Panc1 (cell line): ENCODE measurements at regions not wholly inside any gene's neighbourhood (a gene's known extent, or its start where the extent isn't known, plus 50 kb on each side); places are given as distances from the start of the nearest gene placed in this dataset.

Source experiments
- ATAC-seq: fragments of 200-7000 bp; cut with Tn5 transposase; 2 replicates; pipeline ENCODE4 v1.9.1; 2020; ENCODE audit warnings: mild to moderate bottlenecking, moderate library complexity
- BruUV-seq: library from RNA; stranded (reverse); fragments of 400-500 nt; replicated peaks from 2 replicates; lab custom pipeline; 2021; lab: Mats Ljungman, UMichigan
- CTCF ChIA-PET: fragments of 300-600 bp; sonication (Branson Sonifier 250); formaldehyde crosslinking; loops from one replicate; lab custom pipeline; 2022; ENCODE audit warnings: antibody characterized with exemption; lab: Charles Lee
- POLR2A ChIA-PET: fragments of 300-600 bp; sonication (Branson Sonifier 250); formaldehyde crosslinking; loops from one replicate; lab custom pipeline; 2022; ENCODE audit warnings: antibody characterized with exemption; lab: Charles Lee
- DNase-seq: peaks from one replicate; pipeline ENCODE4 v3.0.0-alpha.2; 2010; ENCODE audit warnings: low read depth, low spot score
- H3K27ac ChIP-seq: 2 replicates; pipeline ENCODE4 v1.5.1; 2011; ENCODE audit warnings: mild to moderate bottlenecking, low read length, inconsistent platforms
- H3K27me3 ChIP-seq: fragments of 200-500 bp; sonication (Bioruptor generic); 2 replicates; pipeline ENCODE4 v1.6.0; 2014; ENCODE audit warnings: low read length, inconsistent platforms; ENCODE audit not compliant: control insufficient read depth, insufficient read depth
- H3K36me3 ChIP-seq: fragments of 200-500 bp; sonication (Bioruptor generic); 2 replicates; pipeline ENCODE4 v1.5.1; 2014; ENCODE audit warnings: inconsistent platforms, mild to moderate bottlenecking, low read length, moderate library complexity; ENCODE audit not compliant: control insufficient read depth, insufficient read depth
- H3K4me1 ChIP-seq: 2 replicates; pipeline ENCODE4 v1.5.1; 2011; ENCODE audit warnings: inconsistent platforms, mild to moderate bottlenecking, low read length, moderate library complexity; ENCODE audit not compliant: control insufficient read depth, insufficient read depth
- H3K4me3 ChIP-seq, 2 experiments: 2 replicates each; pipeline ENCODE4 v1.5.1; 2011 to 2012; ENCODE audit warnings: low read depth in 2 of 2, low read length in 2 of 2, mild to moderate bottlenecking in 2 of 2, inconsistent platforms in 1 of 2, moderate library complexity in 1 of 2
- H3K9me3 ChIP-seq: fragments of 200-500 bp; sonication (Bioruptor generic); 2 replicates; pipeline ENCODE4 v1.5.1; 2014; ENCODE audit warnings: low read depth, mild to moderate bottlenecking, inconsistent platforms, low read length, moderate library complexity; ENCODE audit not compliant: control insufficient read depth, insufficient read depth
- POLR2AphosphoS5 ChIP-seq: IDR thresholded peaks from 2 replicates; pipeline ENCODE4 v1.6.1; 2012; ENCODE audit warnings: mild to moderate bottlenecking, low read depth, low read length, moderate library complexity
- SIN3A ChIP-seq: IDR thresholded peaks from 2 replicates; pipeline ENCODE4 v1.6.1; 2012; ENCODE audit warnings: low read depth, mild to moderate bottlenecking, low read length, moderate library complexity, borderline replicate concordance; ENCODE audit not compliant: insufficient read depth
- TCF7L2 ChIP-seq: IDR thresholded peaks from 2 replicates; pipeline ENCODE4 v1.6.1; 2011; ENCODE audit warnings: mild to moderate bottlenecking, low read depth, low read length, inconsistent platforms
- in situ Hi-C: cut with HindIII; loops from 2 replicates; pipeline ENCODE4 v1.10.0; 2016; ENCODE audit warnings: low sequenced_read_pairs, low pct_unique_long_range_greater_than_20kb
- intact Hi-C: fragments of 100-400 bp; cut with micrococcal nuclease; formaldehyde crosslinking; loops from one replicate; pipeline ENCODE4 v1.10.0; 2022; ENCODE audit not compliant: unreplicated experiment
- TF ChIP-seq, protein P1 (sequence below): fragments of 450-650 bp; IDR thresholded peaks from 2 replicates; pipeline ENCODE4 v1.5.1; 2017; ENCODE audit warnings: mild to moderate bottlenecking
- TF ChIP-seq, protein P2 (sequence below), 2 experiments: IDR thresholded peaks; 2 replicates each; pipeline ENCODE4 v1.6.1; 2011 to 2012; ENCODE audit warnings: low read depth in 2 of 2, control low read depth in 1 of 2, low read length in 1 of 2, mild to moderate bottlenecking in 1 of 2, moderate library complexity in 1 of 2; ENCODE audit not compliant: insufficient read depth in 1 of 2

- H3K27ac ChIP-seq, result no peak overlapping the region
- in situ Hi-C loops (no loop called here), intact Hi-C loops (loop anchor here (10.0 kb wide), 1 partner anchor 286 kb away; no protein-coding TSS in a partner anchor)
- CTCF ChIA-PET, result no interaction called here
- H3K9me3 ChIP-seq, result no peaks in the 10 kb centered on the region
- H3K4me3 ChIP-seq, result no peak overlapping the region
- H3K36me3 ChIP-seq, result no peaks in the 10 kb centered on the region
- no peaks in the 10 kb centered on the region for H3K4me1 ChIP-seq
- BruUV-seq, result no TSS peak
- no peaks in the 10 kb centered on the region for H3K27me3 ChIP-seq
- no peak for TF ChIP-seq TCF7L2
- DNase-seq (no peak), ATAC-seq (no peak)
- POLR2A ChIA-PET, result no interaction called here
These were observed 101.4 kb upstream of the SOX2 start for GRCh38 chr3:181610083-181610972.

DNA sequence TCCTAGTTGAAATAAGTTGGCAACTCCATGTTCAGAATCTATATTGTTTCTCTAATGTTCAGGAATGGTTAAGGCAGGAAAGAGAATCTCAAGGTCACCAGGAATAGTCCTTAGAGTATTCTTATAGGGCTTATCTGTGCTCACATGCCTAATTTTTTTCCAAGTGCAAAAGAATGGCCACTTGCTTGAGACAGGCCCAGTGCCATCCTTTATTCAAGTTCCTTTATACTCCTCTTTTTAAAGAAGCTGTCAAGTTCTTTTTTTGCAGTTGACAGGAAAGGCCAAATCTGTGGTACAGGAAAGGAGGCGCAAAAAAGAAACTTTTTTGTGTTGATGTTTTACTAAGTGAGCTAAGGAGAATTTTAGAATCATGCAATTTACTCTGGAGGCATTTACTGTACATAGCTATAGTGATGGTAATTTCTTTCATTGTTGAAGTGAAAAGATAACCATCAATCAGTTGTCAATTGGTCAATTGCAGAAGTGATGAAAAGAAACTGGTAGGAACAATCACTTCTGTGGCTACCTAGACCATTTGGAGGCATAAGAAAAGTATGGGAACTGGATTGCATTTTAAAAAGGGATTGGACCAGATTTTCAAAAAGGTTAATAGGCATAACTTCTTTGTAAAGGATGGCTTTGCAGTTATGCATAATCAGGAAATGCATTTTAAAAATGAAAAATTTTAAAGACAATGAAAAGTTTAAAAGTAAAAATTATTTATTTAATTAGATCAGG is 102.5 kb upstream of the SOX2 start:
- ATAC-seq (no peak), DNase-seq (no peak)
- Histone ChIP-seq H3K4me3 (no peak overlapping the region), H3K36me3 (no peaks in the 10 kb centered on the region), H3K9me3 (no peaks in the 10 kb centered on the region), H3K4me1 (no peaks in the 10 kb centered on the region), H3K27me3 (no peaks in the 10 kb centered on the region), H3K27ac (no peak overlapping the region)
- intact Hi-C loops, result no loop called here
- ChIA-PET CTCF (interaction anchor here (0.7 kb wide), 1 partner anchor 10 kb away, joined by 4 read pairs; no protein-coding TSS in a partner anchor), POLR2A (no interaction called here)
- in situ Hi-C loops, result no loop called here
- TF ChIP-seq, protein P1, sequence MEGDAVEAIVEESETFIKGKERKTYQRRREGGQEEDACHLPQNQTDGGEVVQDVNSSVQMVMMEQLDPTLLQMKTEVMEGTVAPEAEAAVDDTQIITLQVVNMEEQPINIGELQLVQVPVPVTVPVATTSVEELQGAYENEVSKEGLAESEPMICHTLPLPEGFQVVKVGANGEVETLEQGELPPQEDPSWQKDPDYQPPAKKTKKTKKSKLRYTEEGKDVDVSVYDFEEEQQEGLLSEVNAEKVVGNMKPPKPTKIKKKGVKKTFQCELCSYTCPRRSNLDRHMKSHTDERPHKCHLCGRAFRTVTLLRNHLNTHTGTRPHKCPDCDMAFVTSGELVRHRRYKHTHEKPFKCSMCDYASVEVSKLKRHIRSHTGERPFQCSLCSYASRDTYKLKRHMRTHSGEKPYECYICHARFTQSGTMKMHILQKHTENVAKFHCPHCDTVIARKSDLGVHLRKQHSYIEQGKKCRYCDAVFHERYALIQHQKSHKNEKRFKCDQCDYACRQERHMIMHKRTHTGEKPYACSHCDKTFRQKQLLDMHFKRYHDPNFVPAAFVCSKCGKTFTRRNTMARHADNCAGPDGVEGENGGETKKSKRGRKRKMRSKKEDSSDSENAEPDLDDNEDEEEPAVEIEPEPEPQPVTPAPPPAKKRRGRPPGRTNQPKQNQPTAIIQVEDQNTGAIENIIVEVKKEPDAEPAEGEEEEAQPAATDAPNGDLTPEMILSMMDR, result no peak
- TF ChIP-seq TCF7L2 (no peak), SIN3A (no peak), POLR2AphosphoS5 (no peak)
- TF ChIP-seq, protein P2, sequence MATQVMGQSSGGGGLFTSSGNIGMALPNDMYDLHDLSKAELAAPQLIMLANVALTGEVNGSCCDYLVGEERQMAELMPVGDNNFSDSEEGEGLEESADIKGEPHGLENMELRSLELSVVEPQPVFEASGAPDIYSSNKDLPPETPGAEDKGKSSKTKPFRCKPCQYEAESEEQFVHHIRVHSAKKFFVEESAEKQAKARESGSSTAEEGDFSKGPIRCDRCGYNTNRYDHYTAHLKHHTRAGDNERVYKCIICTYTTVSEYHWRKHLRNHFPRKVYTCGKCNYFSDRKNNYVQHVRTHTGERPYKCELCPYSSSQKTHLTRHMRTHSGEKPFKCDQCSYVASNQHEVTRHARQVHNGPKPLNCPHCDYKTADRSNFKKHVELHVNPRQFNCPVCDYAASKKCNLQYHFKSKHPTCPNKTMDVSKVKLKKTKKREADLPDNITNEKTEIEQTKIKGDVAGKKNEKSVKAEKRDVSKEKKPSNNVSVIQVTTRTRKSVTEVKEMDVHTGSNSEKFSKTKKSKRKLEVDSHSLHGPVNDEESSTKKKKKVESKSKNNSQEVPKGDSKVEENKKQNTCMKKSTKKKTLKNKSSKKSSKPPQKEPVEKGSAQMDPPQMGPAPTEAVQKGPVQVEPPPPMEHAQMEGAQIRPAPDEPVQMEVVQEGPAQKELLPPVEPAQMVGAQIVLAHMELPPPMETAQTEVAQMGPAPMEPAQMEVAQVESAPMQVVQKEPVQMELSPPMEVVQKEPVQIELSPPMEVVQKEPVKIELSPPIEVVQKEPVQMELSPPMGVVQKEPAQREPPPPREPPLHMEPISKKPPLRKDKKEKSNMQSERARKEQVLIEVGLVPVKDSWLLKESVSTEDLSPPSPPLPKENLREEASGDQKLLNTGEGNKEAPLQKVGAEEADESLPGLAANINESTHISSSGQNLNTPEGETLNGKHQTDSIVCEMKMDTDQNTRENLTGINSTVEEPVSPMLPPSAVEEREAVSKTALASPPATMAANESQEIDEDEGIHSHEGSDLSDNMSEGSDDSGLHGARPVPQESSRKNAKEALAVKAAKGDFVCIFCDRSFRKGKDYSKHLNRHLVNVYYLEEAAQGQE (IDR thresholded peaks at IDR 0.05; ENCODE audit: insufficient read depth in 1 of 2, low read depth in 2 of 2, low read length in 1 of 2), result no peak
- no TSS peak for BruUV-seq
